Transverse colon (tissue), 4 donors: ENCODE measurements at regions not wholly inside any gene's neighbourhood (a gene's known extent, or its start where the extent isn't known, plus 50 kb on each side); places are given as distances from the start of the nearest gene placed in this dataset.

Experiments
- DNase-seq: peaks from one replicate; pipeline ENCODE4 v3.0.0-alpha.2; 2019
- H3K27ac ChIP-seq, 4 donors: fragments of 200-600 bp; sonication (generic); 2 replicates each; pipeline ENCODE4 v1.5.1; 2016 to 2018; ENCODE audit warnings: inconsistent platforms in 4 of 4
- H3K27me3 ChIP-seq: fragments of 200-600 bp; sonication (generic); 2 replicates; pipeline ENCODE4 v1.5.1; 2017; ENCODE audit warnings: inconsistent platforms
- H3K36me3 ChIP-seq, 4 donors: fragments of 200-600 bp; sonication (generic); 2 replicates each; pipeline ENCODE4 v1.5.1; 2017 to 2019; ENCODE audit warnings: inconsistent platforms in 4 of 4
- H3K4me1 ChIP-seq, 4 donors: fragments of 200-600 bp; sonication (generic); 2 replicates each; pipeline ENCODE4 v1.5.1; 2017 to 2020; ENCODE audit warnings: inconsistent platforms in 4 of 4
- H3K4me3 ChIP-seq, 4 donors: fragments of 200-600 bp; sonication (generic); 1 replicate in 1 of 4; 2 replicates in 3 of 4; pipeline versions ENCODE4 v1.5.1 to v1.6.1; 2017 to 2019; ENCODE audit warnings: inconsistent platforms in 4 of 4
- H3K9me3 ChIP-seq, 2 donors: fragments of 200-600 bp; sonication (generic); 2 replicates each; pipeline ENCODE4 v1.5.1; 2017 to 2019; ENCODE audit warnings: inconsistent platforms in 2 of 2
- CTCF ChIP-seq, 5 experiments: fragments of 200-600 bp in 3 of 5; fragments of 450-650 bp in 2 of 5; sonication (generic) in 3 of 5; IDR thresholded peaks; 1 replicate in 2 of 5; 2 replicates in 3 of 5; pipeline ENCODE4 v1.5.1; 2016 to 2017; ENCODE audit warnings: antibody characterized with exemption in 5 of 5, inconsistent platforms in 3 of 5, mild to moderate bottlenecking in 2 of 5, moderate library complexity in 1 of 5
- EP300 ChIP-seq: sonication (generic); formaldehyde crosslinking; IDR thresholded peaks from one replicate; pipeline ENCODE4 v1.6.1; 2017; ENCODE audit warnings: antibody characterized with exemption, low read depth
- POLR2A ChIP-seq: fragments of 450-650 bp; IDR thresholded peaks from one replicate; pipeline ENCODE4 v1.6.1; 2016; ENCODE audit warnings: antibody characterized with exemption, mild to moderate bottlenecking, moderate library complexity
- POLR2AphosphoS5 ChIP-seq, 3 donors: sonication (generic); formaldehyde crosslinking; IDR thresholded peaks; one replicate each; pipeline ENCODE4 v1.6.1; 2016; ENCODE audit warnings: antibody characterized with exemption in 3 of 3
- WGBS, 2 donors: methylation state at CpG; one replicate each; pipeline ENCODE4 v1.1.5; 2018; ENCODE audit warnings: low coverage in 1 of 2; 5-methylcytosine and 5-hydroxymethylcytosine counted together
- in situ Hi-C, 4 donors: fragments of 200-750 bp; cut with MboI; loops; one replicate each; pipeline versions ENCODE4 v1.15.0 to v1.15.1; 2017; ENCODE audit warnings: low sequenced_read_pairs in 3 of 4, low pct_ligation_motif_present in 1 of 4, low pct_unique_long_range_greater_than_20kb in 1 of 4
- intact Hi-C: fragments of 100-400 bp; cut with DNase I; formaldehyde crosslinking; loops from one replicate; pipeline ENCODE4 v1.15.1; 2023; ENCODE audit warnings: low total_unique reads

GRCh38 chr9:3687145-3687544 is 161.3 kb upstream of the RFX3 start:
- TF ChIP-seq POLR2AphosphoS5 (IDR thresholded peaks at IDR 0.05) (no peak), EP300 (no peak), CTCF (IDR thresholded peaks at IDR 0.05) (no peak), POLR2A (no peak)
- Histone ChIP-seq H3K36me3 (no peaks in the 10 kb centered on the region), H3K9me3 (no peaks in the 10 kb centered on the region), H3K27me3 (no peaks in the 10 kb centered on the region), H3K27ac (no peak overlapping the region), H3K4me3 (no peak overlapping the region), H3K4me1 (no peaks in the 10 kb centered on the region)
- no peak for DNase-seq
- intact Hi-C loops, result no loop called here
- in situ Hi-C loops, result no loop called here

- no peaks in the 10 kb centered on the region for H3K36me3 ChIP-seq
- no peaks in the 10 kb centered on the region for H3K9me3 ChIP-seq
- in situ Hi-C loops, result no loop called here
- TF ChIP-seq CTCF (IDR thresholded peaks at IDR 0.05) (no peak), EP300 (no peak), POLR2A (no peak), POLR2AphosphoS5 (IDR thresholded peaks at IDR 0.05) (no peak)
- H3K27ac ChIP-seq, result no peak overlapping the region
- intact Hi-C loops, result no loop called here
- no peaks in the 10 kb centered on the region for H3K27me3 ChIP-seq
- DNase-seq, result no peak
- H3K4me1 ChIP-seq, result no peaks in the 10 kb centered on the region
- H3K4me3 ChIP-seq, result no peak overlapping the region
- 74 to 83% methylated on average over 3 of the region's 3 CpGs for WGBS, 2 donors
Observed at GRCh38 chr9:3682186-3682585, 156.4 kb upstream of the RFX3 start.

- Histone ChIP-seq H3K36me3 (no peaks in the 10 kb centered on the region), H3K4me3 (no peak overlapping the region), H3K27ac (no peak overlapping the region), H3K4me1 (no peaks in the 10 kb centered on the region), H3K27me3 (no peaks in the 10 kb centered on the region), H3K9me3 (no peaks in the 10 kb centered on the region)
- no peak for DNase-seq
- WGBS, 2 donors, result 91 to 95% methylated on average over 3 to 4 of the region's 4 CpGs
- no peak for TF ChIP-seq CTCF (IDR thresholded peaks at IDR 0.05)
- no peak for TF ChIP-seq EP300
- TF ChIP-seq POLR2A, result no peak
- no peak for TF ChIP-seq POLR2AphosphoS5 (IDR thresholded peaks at IDR 0.05)
- intact Hi-C loops (no loop called here), in situ Hi-C loops (no loop called here)
Observed at GRCh38 chr9:3677541-3677940, 151.7 kb upstream of the RFX3 start.

- in situ Hi-C loops, result no loop called here
- whole genome bisulfite sequencing, 2 donors, result 20 to 60% methylated on average over 3 of the region's 3 CpGs
Observed at GRCh38 chr9:3676766-3677165, 151.0 kb upstream of the RFX3 start.

More at GRCh38 chr9:3676766-3677165, 151.0 kb upstream of the RFX3 start:
- no peaks in the 10 kb centered on the region for H3K27me3 ChIP-seq
- intact Hi-C loops, result no loop called here
- no peaks in the 10 kb centered on the region for H3K36me3 ChIP-seq
- TF ChIP-seq CTCF (IDR thresholded peaks at IDR 0.05), result no peak
- no peak for TF ChIP-seq POLR2AphosphoS5 (IDR thresholded peaks at IDR 0.05)
- no peak for TF ChIP-seq EP300
- TF ChIP-seq POLR2A, result no peak
- no peaks in the 10 kb centered on the region for H3K9me3 ChIP-seq
- H3K4me3 ChIP-seq, result no peak overlapping the region
- DNase-seq, result no peak
- no peak overlapping the region for H3K27ac ChIP-seq
- no peaks in the 10 kb centered on the region for H3K4me1 ChIP-seq
